ENCODE measurements at regions not wholly inside any gene's neighbourhood (a gene's known extent, or its start where the extent isn't known, plus 50 kb on each side); places are given as distances from the start of the nearest gene placed in this dataset.

DNA sequence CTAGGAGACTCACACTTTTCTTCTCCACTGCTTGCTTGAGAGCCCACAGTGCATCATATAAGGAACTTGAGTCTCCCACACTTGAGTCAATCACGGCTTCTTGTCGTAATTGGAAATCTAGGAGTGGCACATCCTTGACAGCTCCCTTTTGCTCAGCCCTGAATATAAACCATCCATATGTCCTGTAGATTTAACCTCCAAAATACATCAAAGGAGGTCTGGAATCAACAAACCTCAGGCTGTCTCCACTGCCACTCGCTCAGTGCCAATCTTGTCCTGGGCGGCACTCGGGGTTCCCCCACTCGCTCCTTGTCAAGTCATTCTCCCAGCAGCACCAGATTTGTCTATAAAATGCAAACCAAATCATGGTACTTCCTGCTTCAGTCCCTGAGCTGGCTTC lies 84.4 kb upstream of the UQCRFS1 start:
- TF ChIP-seq, protein P1, sequence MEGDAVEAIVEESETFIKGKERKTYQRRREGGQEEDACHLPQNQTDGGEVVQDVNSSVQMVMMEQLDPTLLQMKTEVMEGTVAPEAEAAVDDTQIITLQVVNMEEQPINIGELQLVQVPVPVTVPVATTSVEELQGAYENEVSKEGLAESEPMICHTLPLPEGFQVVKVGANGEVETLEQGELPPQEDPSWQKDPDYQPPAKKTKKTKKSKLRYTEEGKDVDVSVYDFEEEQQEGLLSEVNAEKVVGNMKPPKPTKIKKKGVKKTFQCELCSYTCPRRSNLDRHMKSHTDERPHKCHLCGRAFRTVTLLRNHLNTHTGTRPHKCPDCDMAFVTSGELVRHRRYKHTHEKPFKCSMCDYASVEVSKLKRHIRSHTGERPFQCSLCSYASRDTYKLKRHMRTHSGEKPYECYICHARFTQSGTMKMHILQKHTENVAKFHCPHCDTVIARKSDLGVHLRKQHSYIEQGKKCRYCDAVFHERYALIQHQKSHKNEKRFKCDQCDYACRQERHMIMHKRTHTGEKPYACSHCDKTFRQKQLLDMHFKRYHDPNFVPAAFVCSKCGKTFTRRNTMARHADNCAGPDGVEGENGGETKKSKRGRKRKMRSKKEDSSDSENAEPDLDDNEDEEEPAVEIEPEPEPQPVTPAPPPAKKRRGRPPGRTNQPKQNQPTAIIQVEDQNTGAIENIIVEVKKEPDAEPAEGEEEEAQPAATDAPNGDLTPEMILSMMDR (IDR thresholded peaks at IDR 0.05): no peak
- TF ChIP-seq POLR2A (IDR thresholded peaks at IDR 0.05): no peak
- no peak for TF ChIP-seq POLR2AphosphoS5 (IDR thresholded peaks at IDR 0.05)
